GM23338 (cell line): ENCODE measurements at regions not wholly inside any gene's neighbourhood (a gene's known extent, or its start where the extent isn't known, plus 50 kb on each side); places are given as distances from the start of the nearest gene placed in this dataset.

Experiments
- CREB1 ChIP-seq: fragments of 250-450 bp; sonication (Bioruptor Pico); IDR thresholded peaks from 2 replicates; pipeline ENCODE4 v1.5.0; 2020; ENCODE audit warnings: low read depth, mild to moderate bottlenecking, moderate library complexity
- CTCF ChIP-seq, 2 experiments: fragments of 200-600 bp in 1 of 2; sonication (generic) in 1 of 2; conservative IDR thresholded peaks; 2 replicates each; pipeline versions ENCODE4 v1.5.1 to v1.6.1; 2016 to 2017; ENCODE audit warnings: antibody characterized with exemption in 2 of 2, low read depth in 2 of 2, mild to moderate bottlenecking in 2 of 2, moderate library complexity in 1 of 2
- ETS1 ChIP-seq: IDR thresholded peaks from 2 replicates; pipeline ENCODE4 v1.6.1; 2016; ENCODE audit warnings: antibody characterized with exemption
- EZH2 ChIP-seq: fragments of 200-600 bp; sonication (generic); IDR thresholded peaks from one replicate; pipeline ENCODE4 v1.8.0; 2017; ENCODE audit warnings: antibody characterized with exemption, mild to moderate bottlenecking, low read depth; ENCODE audit not compliant: unreplicated experiment
- POLR2AphosphoS5 ChIP-seq: IDR thresholded peaks from 2 replicates; pipeline ENCODE4 v1.6.1; 2016; ENCODE audit warnings: antibody characterized with exemption, low read depth
- REST ChIP-seq: IDR thresholded peaks from one replicate; pipeline ENCODE4 v1.6.1; 2018; ENCODE audit warnings: antibody characterized with exemption; ENCODE audit not compliant: unreplicated experiment
- ZNF331 ChIP-seq: fragments of 250-450 bp; sonication (Bioruptor Pico); IDR thresholded peaks from 2 replicates; pipeline ENCODE4 v1.5.0; 2020; ENCODE audit warnings: low read depth, mild to moderate bottlenecking, moderate library complexity

- TF ChIP-seq ETS1 (no peak), CTCF (conservative IDR thresholded peaks at IDR 0.05; ENCODE audit: low read depth in 2 of 2) (no peak), EZH2 (no peak), REST (no peak), POLR2AphosphoS5 (no peak), ZNF331 (no peak), CREB1 (no peak)
Measured at GRCh38 chr10:24012249-24012803, 196.6 kb upstream of the KIAA1217 start.
